Tongue (tissue), 1 donor: ENCODE measurements at regions not wholly inside any gene's neighbourhood (a gene's known extent, or its start where the extent isn't known, plus 50 kb on each side); places are given as distances from the start of the nearest gene placed in this dataset.
A peak's percentile ranks its signal among the peaks of the same experiment; 100 is the strongest.

Source experiments
- DNase-seq: peaks from one replicate; pipeline ENCODE4 v3.0.0-alpha.2; 2015

GRCh38 chr21:15543473-15543872 lies 186.3 kb upstream of the USP25 start:
- DNase-seq: no peak

GRCh38 chr21:15549671-15550070 lies 180.1 kb upstream of the USP25 start:
- peak; percentile 51 for DNase-seq

DNA sequence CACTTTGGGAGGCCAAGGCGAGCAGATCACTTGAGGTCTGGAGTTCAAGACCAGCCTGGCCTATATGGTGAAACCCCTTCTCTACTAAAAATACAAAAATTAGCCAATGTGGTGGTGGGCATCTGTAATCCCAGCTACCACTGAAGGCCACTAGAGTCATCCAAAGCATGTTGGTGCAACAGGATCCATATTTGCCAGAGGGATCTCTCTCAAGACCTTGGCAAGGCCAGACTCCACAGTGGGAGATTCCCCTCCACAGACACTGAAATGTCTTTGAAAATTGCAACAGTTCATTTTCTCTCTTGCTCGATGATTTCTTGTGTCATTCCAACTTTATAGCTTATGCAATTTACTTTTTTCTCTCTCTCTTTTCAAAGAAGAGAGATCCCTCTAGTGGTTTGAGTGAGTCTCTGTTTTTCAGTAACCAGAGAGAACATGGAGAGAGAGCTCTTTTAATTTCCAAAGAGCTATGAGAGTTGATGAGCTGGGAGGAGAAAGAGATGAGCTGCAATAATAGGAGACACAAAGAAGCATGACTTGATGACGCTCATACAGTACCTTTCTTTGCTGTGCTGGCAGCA lies 176.8 kb upstream of the USP25 start:
- DNase-seq: no peak

GRCh38 chr21:15557925-15558324 lies 171.9 kb upstream of the USP25 start:
- no peak for DNase-seq

DNA sequence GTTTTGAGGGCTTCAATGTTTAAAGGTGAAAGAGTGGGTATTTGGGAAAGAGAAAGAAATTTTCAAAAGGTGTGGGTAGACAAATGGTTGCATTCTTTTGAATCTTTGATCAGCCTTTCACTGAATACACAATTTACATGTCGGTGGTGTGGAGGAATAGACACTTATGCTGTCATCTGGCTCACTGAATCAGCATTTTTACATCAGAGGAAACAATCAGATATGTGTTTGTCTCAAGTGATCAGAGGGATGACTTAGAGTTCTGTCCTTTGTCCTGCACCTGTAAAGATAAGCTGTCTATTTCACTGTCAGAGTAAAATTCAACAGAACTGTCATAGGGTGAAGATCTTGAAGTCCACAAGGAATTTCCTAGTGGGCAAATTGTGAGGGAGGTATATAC lies 170.9 kb upstream of the USP25 start:
- no peak for DNase-seq

- no peak for DNase-seq
Measured at GRCh38 chr21:15559660-15560059, 170.1 kb upstream of the USP25 start.

DNA sequence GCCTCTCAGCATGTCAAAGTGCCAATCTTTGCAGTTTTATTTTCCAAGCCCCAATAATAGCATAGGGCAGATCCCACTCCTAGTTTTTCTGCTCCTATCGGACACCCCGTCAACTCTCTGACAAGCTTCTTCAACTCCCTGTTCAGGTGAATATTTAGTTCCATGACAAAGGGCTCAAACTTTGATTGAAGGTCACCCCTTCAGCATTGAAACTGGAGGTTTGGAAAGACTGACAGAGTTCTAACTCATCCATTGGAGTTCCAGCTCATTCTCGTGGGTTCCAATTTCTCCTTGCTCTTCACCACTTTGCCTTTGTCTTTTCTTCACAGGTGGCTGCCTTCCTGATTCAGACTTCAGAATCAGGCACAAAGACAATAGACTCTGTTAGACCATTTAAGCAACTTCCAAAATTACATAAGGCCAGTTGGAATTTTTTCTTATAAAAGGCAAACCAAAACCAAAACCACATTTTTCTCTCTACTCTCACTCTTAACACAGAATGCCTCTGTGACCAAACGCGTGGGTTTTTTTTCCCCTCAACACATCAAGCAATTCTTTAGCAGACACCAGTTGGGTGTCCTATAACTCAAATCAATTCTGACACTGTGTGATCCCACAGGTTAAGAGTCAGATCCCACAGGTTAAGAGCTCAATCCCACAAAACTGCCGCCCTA lies 169.3 kb upstream of the USP25 start:
- DNase-seq: no peak

- no peak for DNase-seq
Measured at GRCh38 chr21:15562748-15563147, 167.0 kb upstream of the USP25 start.

DNA sequence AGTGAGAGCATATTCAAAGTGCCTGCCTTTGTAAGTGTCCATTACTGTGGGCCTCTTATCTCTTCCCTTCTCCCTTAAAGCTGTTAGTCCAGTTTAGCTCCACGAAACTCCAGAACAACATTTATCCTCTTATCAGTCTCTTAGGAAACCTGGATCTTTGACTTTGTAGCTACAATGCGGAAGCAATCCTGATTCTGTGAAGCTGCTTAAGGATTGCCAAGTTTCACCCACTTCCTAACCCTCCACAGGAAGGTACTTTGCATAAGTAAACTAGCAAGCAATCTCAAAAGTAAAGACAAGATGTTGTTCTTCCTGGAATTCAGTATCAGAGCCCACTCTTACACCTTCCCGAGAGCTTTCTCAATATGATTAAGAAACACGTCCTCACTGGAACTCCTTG lies 164.9 kb upstream of the USP25 start:
- DNase-seq: no peak

DNA sequence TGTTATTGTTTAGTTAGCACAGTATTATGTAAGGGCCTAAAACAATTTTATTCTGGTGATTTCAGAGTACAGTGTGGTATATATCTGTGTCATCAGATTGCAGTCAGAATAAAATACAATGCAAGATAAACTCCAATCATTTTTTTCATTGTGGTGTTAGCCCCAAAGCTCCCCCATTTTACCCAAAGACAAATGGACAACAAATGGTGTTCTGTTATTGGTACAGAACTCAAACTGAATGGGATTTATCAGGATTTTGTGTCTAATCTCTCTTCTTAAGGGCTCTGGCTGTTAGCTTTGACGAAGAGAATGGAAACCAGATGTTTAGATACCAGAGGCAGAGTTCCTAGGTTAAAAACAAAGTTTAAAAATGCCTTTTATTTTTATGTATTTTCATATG lies 163.1 kb upstream of the USP25 start:
- peak; percentile 10 for DNase-seq

DNA sequence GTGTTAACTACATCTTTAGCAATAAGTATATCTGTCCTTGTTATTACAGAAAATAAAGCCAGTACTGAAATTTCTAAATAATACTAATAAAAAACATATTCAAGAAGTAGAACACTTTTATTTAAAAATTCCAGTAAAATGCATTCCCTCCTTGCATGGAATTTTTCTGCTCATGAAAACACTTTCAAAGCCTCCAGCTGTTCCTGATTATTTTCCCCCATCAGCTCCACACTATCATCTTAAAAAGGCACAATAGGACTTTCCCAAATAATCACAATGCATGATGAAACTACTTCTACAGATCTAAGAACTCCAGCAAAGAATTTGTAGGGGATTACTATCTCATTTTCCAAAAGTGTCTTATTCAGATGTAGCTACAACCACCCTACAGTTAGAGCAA lies 162.6 kb upstream of the USP25 start:
- DNase-seq: peak; percentile 7

GRCh38 chr21:15568516-15568915 lies 161.3 kb upstream of the USP25 start:
- no peak for DNase-seq

DNA sequence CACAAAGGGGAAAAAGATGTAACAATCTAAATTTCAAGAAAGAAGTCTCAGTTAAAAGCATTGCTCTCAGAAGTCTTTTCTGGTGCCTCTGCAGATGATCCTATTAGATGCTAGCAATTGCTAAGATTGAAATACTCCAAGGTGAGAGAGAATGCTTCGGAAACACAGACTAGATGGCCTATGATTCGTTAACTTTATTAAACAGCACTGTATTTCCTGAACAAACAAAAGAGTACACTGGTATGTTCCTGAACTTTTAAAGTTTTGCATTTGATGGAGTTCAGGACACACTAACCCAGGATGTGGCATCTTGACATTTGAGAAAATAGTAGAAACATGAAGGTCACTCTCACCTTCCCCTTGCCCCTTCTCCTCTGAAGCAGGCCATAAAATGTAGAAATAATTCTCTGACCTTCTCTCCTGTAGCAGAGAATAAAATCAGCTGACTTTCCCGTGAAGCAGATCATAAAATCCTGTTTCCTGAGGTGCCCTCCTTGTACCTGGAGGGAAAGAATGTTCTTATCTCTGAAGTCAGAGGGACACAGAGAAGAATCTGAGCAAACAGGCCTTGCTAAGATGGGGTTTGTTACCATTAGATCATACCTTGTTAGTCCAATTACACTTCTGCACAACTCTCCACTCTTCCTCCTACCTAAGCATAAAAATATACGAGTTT lies 142.9 kb upstream of the USP25 start:
- DNase-seq: no peak

DNA sequence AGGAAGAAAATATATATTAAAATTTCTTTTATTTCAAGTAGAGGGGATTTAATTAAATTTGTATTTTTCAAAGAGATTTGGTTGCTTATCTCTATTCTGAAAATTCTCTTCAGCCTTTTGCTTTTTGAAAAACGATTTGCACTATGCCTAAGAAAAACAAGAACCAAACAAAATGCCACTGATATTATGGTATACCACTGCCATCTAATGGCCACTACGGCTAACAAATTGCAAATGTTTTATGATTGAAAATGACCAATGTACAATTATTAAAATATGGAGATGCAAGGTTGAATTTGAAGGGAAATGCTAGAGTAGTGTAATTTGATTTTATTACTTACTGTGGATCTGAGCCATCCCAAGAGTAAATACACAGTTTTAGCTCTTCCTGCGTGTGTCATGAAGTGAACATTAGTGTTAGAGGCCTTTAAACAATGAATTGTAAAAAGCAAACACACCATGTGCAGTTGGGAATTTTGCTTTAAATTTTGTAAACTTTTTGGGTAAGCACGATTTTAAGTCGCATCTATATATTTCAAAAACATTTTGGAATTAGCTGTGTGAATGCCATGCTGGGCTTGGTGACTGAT lies 137.4 kb upstream of the USP25 start:
- DNase-seq: peak; percentile 74

- no peak for DNase-seq
Measured at GRCh38 chr21:15592957-15593356, 136.8 kb upstream of the USP25 start.

DNA sequence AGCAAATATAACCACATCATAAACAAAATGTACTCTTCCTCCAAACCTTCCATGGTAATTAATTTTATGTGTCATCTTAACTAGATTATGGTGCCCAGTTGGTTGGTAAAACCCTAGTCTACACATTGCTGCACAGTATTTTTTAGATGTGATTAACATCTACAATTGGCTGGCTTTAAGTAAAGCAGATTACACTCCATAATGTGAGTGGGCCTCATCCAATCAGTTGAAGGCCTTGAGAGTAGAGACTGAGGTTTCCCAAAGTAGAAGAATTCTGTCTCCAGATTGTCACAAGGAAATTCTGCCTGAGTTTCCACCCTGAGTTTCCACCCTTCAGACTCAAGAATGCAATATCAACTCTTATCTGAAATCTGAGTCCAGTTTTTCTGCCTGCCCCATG lies 128.4 kb upstream of the USP25 start:
- DNase-seq: no peak

- DNase-seq: peak; percentile 78
Measured at GRCh38 chr21:15604413-15604812, 125.4 kb upstream of the USP25 start.

GRCh38 chr21:15614766-15615165 lies 115.0 kb upstream of the USP25 start:
- DNase-seq: no peak

- DNase-seq: no peak
Measured at GRCh38 chr21:15616864-15617574, 112.8 kb upstream of the USP25 start.

DNA sequence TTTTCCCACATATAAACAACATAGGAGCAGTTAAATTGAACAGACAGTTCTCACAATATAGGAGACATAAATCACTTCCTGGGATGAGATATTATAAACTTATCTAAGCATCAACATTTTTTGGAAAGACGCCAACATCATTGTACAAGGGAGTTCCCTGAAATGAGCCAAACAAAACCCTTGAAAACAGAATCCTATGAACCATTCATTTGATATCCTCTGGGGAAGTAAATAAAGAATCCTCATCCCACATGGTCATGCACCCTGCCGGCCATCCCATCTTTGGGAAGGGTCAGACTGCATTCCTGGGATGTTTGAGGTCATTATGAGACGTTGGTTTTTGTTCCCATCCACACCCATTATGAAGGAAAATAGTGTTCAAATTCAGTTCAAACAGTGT lies 111.8 kb upstream of the USP25 start:
- no peak for DNase-seq

GRCh38 chr21:15620892-15621291 lies 108.9 kb upstream of the USP25 start:
- no peak for DNase-seq

- DNase-seq: no peak
Measured at GRCh38 chr21:15624646-15625045, 105.1 kb upstream of the USP25 start.

GRCh38 chr21:15625363-15625762 lies 104.4 kb upstream of the USP25 start:
- DNase-seq: no peak
